Adipocyte (in vitro differentiated cells): ENCODE measurements at regions not wholly inside any gene's neighbourhood (a gene's known extent, or its start where the extent isn't known, plus 50 kb on each side); places are given as distances from the start of the nearest gene placed in this dataset.
"Not testable (repeated sequence)": the region's sequence is repeated elsewhere in the genome, so short reads cannot be mapped to it uniquely, and the experiment has no call there.

Experiments
- DNase-seq: peaks from one replicate; pipeline ENCODE4 v3.0.0-alpha.2; 2015; ENCODE audit warnings: low read depth
- H3K27me3 ChIP-seq: replicated peaks from 2 replicates; pipeline ENCODE4 v1.7.0; 2013; ENCODE audit warnings: mild to moderate bottlenecking, low read length, moderate library complexity; ENCODE audit not compliant: control insufficient read depth, insufficient read depth
- H3K36me3 ChIP-seq: 2 replicates; pipeline ENCODE4 v1.7.0; 2013; ENCODE audit warnings: low read length, mild to moderate bottlenecking, moderate library complexity; ENCODE audit not compliant: control insufficient read depth, insufficient read depth, severe bottlenecking
- H3K4me1 ChIP-seq: 2 replicates; pipeline ENCODE4 v1.7.0; 2013; ENCODE audit warnings: mild to moderate bottlenecking, low read length, moderate library complexity; ENCODE audit not compliant: control insufficient read depth, insufficient read depth
- H3K4me3 ChIP-seq: 2 replicates; pipeline ENCODE4 v1.7.0; 2013; ENCODE audit warnings: mild to moderate bottlenecking, low read length, moderate library complexity
- H3K9ac ChIP-seq: 2 replicates; pipeline ENCODE4 v1.7.0; 2013; ENCODE audit warnings: mild to moderate bottlenecking, low read length, moderate library complexity
- H3K9me3 ChIP-seq: 2 replicates; pipeline ENCODE4 v1.7.0; 2013; ENCODE audit warnings: mild to moderate bottlenecking, low read length, moderate library complexity; ENCODE audit not compliant: control insufficient read depth

DNA sequence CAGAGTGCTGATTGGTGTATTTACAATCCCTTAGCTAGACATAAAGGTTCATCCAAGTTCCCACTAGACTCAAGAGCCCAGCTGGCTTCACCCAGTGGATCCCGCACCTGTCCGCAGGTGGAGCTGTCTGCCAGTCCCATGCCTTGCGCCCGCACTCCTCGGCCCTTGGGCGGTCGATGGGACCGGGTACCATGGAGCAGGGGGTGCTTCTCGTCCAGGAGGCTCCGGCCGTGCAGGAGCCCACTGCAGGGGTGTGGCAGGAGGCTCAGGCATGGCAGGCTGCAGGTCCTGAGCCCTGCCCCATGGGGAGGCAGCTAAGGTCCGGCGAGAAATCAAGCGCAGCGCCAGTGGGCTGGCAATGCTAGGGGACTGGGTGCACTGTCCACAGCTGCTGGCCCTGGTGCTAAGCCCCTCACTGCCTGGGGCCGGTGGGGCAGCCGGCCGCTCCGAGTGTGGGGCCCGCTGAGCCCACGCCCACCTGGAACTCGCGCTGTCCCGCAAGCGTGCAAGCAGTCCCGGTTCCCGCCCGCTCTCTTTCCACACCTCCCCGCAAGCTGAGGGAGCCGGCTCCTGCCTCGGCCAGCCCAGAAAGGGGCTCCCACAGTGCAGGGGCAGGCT lies 1206.3 kb downstream of the OTOL1 start:
- no peaks in the 10 kb centered on the region for H3K4me1 ChIP-seq
- no peaks in the 10 kb centered on the region for H3K27me3 ChIP-seq
- H3K9ac ChIP-seq: no peak overlapping the region
- H3K36me3 ChIP-seq: no peaks in the 10 kb centered on the region
- H3K4me3 ChIP-seq: no peak overlapping the region
- no peaks in the 10 kb centered on the region for H3K9me3 ChIP-seq
- DNase-seq: no peak

DNA sequence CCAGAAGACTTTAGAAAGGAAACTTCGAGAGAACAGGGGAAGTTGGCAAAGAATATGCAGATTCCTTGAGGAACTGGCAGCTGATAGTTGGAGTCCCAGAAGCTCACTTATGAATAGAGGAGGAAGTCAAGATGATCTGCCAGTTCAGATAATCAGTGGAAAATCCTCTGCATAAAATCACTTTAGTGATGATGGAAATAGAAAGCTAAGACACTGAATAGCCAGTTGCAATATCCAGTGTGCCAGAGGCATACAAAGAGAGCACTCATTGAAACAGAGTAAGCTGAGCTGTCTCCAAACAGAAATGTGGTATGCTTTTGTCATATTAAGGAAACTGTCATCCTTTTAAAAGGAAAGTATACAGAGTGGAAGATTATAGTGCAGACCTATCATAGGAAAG lies 1207.6 kb downstream of the OTOL1 start:
- no peak for DNase-seq
- no peaks in the 10 kb centered on the region for H3K4me1 ChIP-seq
- no peaks in the 10 kb centered on the region for H3K27me3 ChIP-seq
- H3K4me3 ChIP-seq: no peak overlapping the region
- no peaks in the 10 kb centered on the region for H3K9me3 ChIP-seq
- no peak overlapping the region for H3K9ac ChIP-seq
- H3K36me3 ChIP-seq: no peaks in the 10 kb centered on the region

DNA sequence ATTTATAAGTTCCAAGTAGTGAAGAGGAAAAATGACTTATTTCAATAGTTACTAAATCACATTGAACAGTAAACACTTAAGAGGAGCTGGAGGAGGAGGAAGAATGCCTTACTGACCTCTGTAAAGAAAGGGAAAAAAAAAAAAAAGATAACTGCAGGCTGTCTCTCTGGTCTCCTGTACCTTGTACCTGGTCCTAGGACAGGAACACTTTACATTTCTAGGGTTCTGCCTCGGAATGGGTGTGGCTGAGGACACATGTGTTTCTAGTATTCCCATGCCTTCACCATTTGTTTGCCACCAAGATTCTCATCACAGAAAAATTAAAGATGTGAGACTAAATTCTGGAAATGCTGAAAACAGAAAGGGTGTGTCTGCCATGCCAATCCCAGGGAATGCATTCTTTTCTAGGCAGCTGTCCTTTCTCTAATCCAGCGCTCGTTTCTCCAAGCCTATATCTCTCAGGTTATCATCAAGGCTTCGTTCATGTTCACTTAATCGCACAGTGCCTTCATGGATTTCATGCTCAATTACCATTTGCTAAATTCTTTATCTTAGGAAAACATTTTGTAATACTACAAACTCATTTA lies 1208.3 kb downstream of the OTOL1 start:
- Histone ChIP-seq H3K27me3 (no peaks in the 10 kb centered on the region), H3K36me3 (no peaks in the 10 kb centered on the region), H3K4me1 (no peaks in the 10 kb centered on the region), H3K4me3 (no peak overlapping the region), H3K9ac (no peak overlapping the region), H3K9me3 (no peaks in the 10 kb centered on the region)
- DNase-seq: no peak

DNA sequence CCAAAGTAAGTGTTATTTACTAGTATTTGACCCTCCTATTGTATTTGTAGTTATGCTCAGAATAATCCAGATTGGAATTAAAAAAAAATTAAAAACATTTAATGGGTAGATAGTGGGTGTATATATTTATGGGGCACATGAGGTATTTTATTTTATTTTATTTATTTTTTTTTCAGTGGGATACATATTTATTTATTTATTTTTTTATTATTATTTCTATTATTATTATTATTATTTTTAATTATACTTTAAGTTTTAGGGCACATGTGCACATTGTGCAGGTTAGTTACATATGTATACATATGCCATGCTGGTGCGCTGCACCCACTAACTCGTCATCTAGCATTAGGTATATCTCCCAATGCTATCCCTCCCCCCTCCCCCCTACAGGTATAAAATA lies 1211.8 kb downstream of the OTOL1 start:
- H3K36me3 ChIP-seq, H3K9me3 ChIP-seq, H3K4me3 ChIP-seq, H3K27me3 ChIP-seq, H3K9ac ChIP-seq, H3K4me1 ChIP-seq, DNase-seq: not testable (repeated sequence)

DNA sequence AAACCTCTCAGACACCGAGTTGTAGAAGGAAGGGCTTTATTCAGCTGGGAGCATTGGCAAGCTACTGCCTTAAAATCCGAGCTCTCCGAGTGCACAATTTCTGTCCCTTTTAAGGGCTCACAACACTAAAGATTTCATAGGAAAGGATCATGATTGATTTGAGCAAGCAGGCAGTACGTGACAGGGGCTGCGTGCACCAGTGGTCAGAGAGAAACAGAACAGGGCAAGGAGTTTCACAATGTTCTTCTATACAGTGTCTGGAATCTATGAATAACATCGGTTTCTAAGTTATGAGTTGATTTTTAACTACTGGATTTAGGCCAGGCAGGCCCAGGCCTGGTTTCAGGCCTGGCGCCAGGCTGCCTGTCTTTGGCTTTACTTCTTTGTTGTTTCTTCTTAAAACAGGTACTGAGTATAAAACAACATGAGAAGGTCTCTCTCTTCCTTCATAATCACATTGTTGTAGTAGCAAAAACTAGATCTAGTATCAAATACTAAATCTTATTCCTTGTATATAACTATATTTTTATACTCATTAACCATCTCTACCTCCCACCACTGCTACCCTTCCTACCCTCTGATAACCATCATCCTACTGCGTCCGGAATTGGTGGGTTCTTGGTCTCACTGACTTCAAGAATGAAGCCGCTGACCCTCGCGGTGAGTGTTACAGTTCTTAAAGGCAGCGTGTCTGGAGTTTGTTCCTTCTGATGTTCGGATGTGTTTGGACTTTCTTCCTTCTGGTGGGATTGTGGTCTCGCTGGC lies 1212.5 kb downstream of the OTOL1 start:
- not testable (repeated sequence) for H3K9ac ChIP-seq, H3K9me3 ChIP-seq, H3K36me3 ChIP-seq, H3K4me3 ChIP-seq, H3K4me1 ChIP-seq, H3K27me3 ChIP-seq
- peak; percentile 41 for DNase-seq

DNA sequence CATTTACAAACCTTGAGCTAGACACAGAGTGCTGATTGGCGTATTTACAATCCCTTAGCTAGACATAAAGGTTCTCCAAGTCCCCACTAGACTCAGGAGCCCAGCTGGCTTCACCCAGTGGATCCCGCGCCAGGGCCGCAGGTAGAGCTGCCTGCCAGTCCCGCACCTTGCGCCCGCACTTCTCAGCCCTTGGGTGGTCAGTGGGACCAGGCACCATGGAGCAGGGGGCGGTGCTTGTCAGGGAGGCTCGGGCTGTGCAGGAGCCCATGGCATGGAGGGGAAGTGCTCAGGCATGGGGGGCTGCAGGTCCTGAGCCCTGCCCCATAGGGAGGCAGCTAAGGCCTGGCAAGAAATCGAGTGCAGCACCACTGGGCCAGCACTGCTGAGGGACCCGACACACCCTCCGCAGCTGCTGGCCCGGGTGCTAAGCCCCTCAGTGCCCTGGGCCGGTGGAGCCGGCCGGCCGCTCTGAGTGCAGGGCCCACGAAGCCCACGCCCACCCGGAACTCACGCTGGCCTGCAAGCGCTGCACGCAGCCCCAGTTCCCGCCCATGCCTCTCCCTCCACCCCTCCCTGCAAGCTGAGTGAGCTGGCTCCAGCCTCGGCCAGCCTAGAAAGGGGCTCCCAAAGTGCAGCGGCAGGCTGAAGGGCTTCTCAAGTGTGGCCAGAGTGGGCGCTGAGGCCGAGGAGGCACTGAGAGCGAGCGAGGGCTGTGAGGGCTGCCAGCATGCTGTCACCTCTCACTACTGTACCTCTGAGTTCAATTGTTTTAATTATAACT lies 1213.9 kb downstream of the OTOL1 start:
- H3K9me3 ChIP-seq: no peaks in the 10 kb centered on the region
- no peak overlapping the region for H3K9ac ChIP-seq
- H3K27me3 ChIP-seq: no peaks in the 10 kb centered on the region
- no peaks in the 10 kb centered on the region for H3K4me1 ChIP-seq
- no peak overlapping the region for H3K4me3 ChIP-seq
- DNase-seq: no peak
- no peaks in the 10 kb centered on the region for H3K36me3 ChIP-seq

DNA sequence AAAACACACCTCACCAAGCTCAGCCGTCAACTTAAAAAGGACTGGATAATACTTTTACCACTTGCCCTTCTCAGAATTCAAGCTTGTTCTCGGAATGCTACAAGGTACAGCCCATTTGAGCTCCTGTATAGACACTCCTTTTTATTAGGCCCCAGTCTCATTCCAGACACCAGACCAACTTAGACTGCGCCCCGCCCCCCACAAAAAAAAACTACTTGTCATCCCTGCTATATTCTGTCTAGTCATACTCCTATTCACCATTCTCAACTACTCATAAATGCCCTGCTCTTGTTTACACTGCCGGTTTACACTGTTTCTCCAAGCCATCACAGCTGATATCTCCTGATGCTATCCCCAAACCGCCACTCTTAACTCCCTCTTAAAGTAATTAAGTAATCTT lies 1220.5 kb downstream of the OTOL1 start:
- H3K27me3 ChIP-seq, H3K4me3 ChIP-seq, H3K4me1 ChIP-seq, H3K9me3 ChIP-seq, DNase-seq, H3K36me3 ChIP-seq, H3K9ac ChIP-seq: not testable (repeated sequence)

DNA sequence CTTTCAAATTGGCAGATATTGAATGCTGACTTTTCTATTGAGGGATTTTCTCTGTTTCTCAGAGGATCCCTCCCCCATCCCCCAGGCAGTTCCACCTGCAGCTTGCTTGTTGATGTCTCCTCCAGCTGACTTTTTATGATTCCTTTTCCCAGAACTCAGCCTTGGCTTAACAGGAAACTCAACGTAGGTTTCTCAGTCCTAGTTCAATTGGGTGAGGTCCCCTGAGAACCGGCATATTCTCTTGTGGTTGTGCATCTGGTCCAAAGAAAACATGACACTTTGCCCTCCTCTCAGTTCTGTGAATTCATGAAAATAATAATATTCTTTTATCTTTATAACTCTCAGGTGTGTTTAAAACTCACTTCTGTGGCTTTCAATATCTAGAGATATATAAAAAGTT lies 1222.1 kb downstream of the OTOL1 start:
- Histone ChIP-seq H3K4me3 (no peak overlapping the region), H3K9ac (no peak overlapping the region), H3K9me3 (no peaks in the 10 kb centered on the region), H3K4me1 (peaks cover 4% of the 10 kb centered on the region), H3K36me3 (no peaks in the 10 kb centered on the region), H3K27me3 (no peaks in the 10 kb centered on the region)
- DNase-seq: no peak

DNA sequence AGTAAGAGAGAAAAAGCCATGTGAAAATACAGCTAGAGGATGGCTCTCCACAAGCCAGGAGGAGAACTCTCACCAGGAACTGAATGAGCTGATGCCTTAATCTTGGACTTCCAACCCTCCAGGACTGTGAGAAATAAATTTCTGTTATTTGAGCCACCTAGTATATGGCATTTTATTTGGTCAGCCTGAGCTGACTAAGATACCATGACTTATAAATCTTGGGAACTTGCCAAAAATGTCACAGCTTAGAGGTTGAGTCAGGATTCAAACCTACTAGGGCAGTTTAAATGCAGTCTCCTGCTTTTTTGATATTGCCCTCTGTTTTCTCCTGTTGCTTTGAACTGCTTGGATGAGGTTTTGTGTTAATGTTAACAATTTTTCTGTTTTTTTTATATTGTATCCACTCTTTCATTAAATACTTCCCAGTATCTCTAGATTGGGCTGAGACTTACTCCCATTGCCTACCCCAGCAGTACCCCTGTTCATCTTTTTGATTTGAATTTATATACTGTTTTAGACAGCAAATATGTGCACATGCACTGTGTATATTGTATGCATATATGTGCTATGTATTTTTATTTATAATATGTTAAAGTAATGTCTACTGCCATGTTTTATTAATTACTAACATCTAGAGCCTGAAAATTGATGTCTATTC lies 1223.2 kb downstream of the OTOL1 start:
- Histone ChIP-seq H3K27me3 (no peaks in the 10 kb centered on the region), H3K9ac (no peak overlapping the region), H3K9me3 (no peaks in the 10 kb centered on the region), H3K4me1 (peaks cover 4% of the 10 kb centered on the region), H3K4me3 (no peak overlapping the region), H3K36me3 (no peaks in the 10 kb centered on the region)
- peak; percentile 94 for DNase-seq

DNA sequence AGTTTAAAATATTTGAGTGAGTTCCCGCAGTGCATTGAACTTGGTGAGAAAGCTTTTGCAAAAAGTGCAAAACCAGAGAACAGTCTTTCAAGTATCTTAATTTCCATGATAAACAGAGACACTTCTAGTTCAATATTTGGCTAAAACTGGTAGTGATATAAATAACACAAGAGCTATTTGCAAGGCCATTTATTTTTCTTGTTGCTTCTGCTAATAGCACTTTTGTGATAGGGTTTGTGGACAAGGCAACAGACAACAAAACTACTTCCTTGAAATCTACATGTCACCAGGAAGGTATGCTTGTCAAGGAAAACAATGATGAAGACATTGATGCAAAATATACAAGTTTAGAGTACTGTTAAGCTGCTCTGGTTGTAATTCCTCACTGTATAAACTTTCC lies 1225.1 kb downstream of the OTOL1 start:
- Histone ChIP-seq H3K36me3 (no peaks in the 10 kb centered on the region), H3K9ac (no peak overlapping the region), H3K27me3 (no peaks in the 10 kb centered on the region), H3K4me3 (no peak overlapping the region), H3K9me3 (no peaks in the 10 kb centered on the region), H3K4me1 (peaks cover 4% of the 10 kb centered on the region)
- DNase-seq: peak; percentile 14

DNA sequence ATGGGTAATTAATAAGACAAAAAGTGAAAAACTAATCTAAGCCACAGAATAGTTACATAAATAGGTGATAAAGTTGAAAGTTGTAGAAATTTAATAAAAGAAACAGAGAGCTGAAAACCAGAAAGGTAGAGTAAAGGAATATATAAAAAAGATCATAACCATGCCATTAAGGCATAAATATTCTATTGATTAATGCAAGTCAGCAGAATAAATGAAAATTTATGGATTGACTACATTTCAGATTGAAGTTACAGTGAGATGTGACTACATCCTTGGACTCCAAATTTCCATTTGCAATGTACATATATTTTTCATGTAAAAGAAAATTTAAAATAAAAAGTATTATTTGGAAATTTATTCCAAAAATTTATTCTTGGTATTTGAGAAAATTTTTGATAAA lies 1225.7 kb downstream of the OTOL1 start:
- H3K4me1 ChIP-seq: peaks cover 4% of the 10 kb centered on the region
- no peaks in the 10 kb centered on the region for H3K9me3 ChIP-seq
- H3K27me3 ChIP-seq: no peaks in the 10 kb centered on the region
- no peak overlapping the region for H3K9ac ChIP-seq
- no peak for DNase-seq
- H3K4me3 ChIP-seq: no peak overlapping the region
- no peaks in the 10 kb centered on the region for H3K36me3 ChIP-seq
